ENCODE measurements at regions not wholly inside any gene's neighbourhood (a gene's known extent, or its start where the extent isn't known, plus 50 kb on each side); places are given as distances from the start of the nearest gene placed in this dataset.

- intact Hi-C loops (cut with micrococcal nuclease; ENCODE audit: unreplicated experiment): loop anchor here (10.0 kb wide), 2 partner anchors 360 to 940 kb away; no protein-coding TSS in a partner anchor
- Histone ChIP-seq H3K4me2 (ENCODE audit: low read length) (no peak overlapping the region), H3K36me3 (ENCODE audit: insufficient read depth, low read length) (no peaks in the 10 kb centered on the region), H3K4me3 (ENCODE audit: low read depth, low read length, poor library complexity, severe bottlenecking) (no peak overlapping the region), H3K27ac (ENCODE audit: low read depth, low read length, poor library complexity, severe bottlenecking) (no peak overlapping the region), H3K9me2 (ENCODE audit: insufficient read depth, low read length) (no peaks in the 10 kb centered on the region), H3K9me3 (ENCODE audit: low read length) (no peaks in the 10 kb centered on the region), H3K79me2 (ENCODE audit: insufficient read depth, low read depth, low read length) (no peaks in the 10 kb centered on the region), H3K4me1 (ENCODE audit: insufficient read depth, low read length, poor library complexity, severe bottlenecking) (no peaks in the 10 kb centered on the region), H2AFZ (ENCODE audit: low read length) (no peak overlapping the region), H4K20me1 (ENCODE audit: insufficient read depth, low read length) (no peaks in the 10 kb centered on the region)
- POLR2A ChIA-PET: interaction anchor here (0.6 kb wide), 1 partner anchor 620 kb away, joined by 4 read pairs; no protein-coding TSS in a partner anchor
- DNase-seq (ENCODE audit: low spot score): no peak
- CTCF ChIA-PET (ENCODE audit: unreplicated experiment): no interaction called here
- TF ChIP-seq, protein P1, sequence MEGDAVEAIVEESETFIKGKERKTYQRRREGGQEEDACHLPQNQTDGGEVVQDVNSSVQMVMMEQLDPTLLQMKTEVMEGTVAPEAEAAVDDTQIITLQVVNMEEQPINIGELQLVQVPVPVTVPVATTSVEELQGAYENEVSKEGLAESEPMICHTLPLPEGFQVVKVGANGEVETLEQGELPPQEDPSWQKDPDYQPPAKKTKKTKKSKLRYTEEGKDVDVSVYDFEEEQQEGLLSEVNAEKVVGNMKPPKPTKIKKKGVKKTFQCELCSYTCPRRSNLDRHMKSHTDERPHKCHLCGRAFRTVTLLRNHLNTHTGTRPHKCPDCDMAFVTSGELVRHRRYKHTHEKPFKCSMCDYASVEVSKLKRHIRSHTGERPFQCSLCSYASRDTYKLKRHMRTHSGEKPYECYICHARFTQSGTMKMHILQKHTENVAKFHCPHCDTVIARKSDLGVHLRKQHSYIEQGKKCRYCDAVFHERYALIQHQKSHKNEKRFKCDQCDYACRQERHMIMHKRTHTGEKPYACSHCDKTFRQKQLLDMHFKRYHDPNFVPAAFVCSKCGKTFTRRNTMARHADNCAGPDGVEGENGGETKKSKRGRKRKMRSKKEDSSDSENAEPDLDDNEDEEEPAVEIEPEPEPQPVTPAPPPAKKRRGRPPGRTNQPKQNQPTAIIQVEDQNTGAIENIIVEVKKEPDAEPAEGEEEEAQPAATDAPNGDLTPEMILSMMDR (conservative IDR thresholded peaks at IDR 0.05; ENCODE audit: low read length): no peak
- TF ChIP-seq EZH2phosphoT487 (IDR thresholded peaks at IDR 0.05; ENCODE audit: borderline replicate concordance, low read depth, low read length): no peak
- no TSS peak for BruUV-seq (replicated peaks)
Observed at GRCh38 chr5:87784879-87785495, 372.3 kb upstream of the CCNH start.

DNA sequence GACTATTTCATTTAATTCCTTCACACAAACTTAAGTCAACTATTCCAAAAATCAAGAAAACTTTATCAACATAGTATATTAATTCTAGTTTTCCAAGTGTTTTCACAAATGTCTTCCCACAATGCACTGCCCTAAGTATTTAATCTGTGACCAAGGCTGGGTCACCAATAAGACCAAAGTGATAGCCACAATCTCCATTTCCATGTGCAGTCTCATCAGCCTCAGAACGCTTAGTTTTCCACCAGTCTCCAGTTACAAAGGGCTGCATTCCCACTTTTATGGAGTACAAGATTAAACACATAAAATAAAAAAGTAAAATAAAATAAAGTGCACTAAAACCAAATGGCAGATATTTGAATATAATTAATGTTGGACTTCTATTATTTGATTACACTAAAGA, 371.6 kb upstream of the CCNH start:
- no peaks in the 10 kb centered on the region for H3K9me3 ChIP-seq (ENCODE audit: low read length)
- TF ChIP-seq EZH2phosphoT487 (IDR thresholded peaks at IDR 0.05; ENCODE audit: borderline replicate concordance, low read depth, low read length): no peak
- TF ChIP-seq, protein P1 (conservative IDR thresholded peaks at IDR 0.05; ENCODE audit: low read length): no peak
- H4K20me1 ChIP-seq (ENCODE audit: insufficient read depth, low read length): no peaks in the 10 kb centered on the region
- no peak for DNase-seq (ENCODE audit: low spot score)
- POLR2A ChIA-PET: interaction anchor here (0.6 kb wide), 1 partner anchor 621 kb away, joined by 4 read pairs; no protein-coding TSS in a partner anchor
- H3K79me2 ChIP-seq (ENCODE audit: insufficient read depth, low read depth, low read length): no peaks in the 10 kb centered on the region
- no peak overlapping the region for H2AFZ ChIP-seq (ENCODE audit: low read length)
- intact Hi-C loops (cut with micrococcal nuclease; ENCODE audit: unreplicated experiment): loop anchor here (10.0 kb wide), 2 partner anchors 360 to 940 kb away; no protein-coding TSS in a partner anchor
- no peaks in the 10 kb centered on the region for H3K9me2 ChIP-seq (ENCODE audit: insufficient read depth, low read length)
- H3K4me2 ChIP-seq (ENCODE audit: low read length): no peak overlapping the region
- CTCF ChIA-PET (ENCODE audit: unreplicated experiment): no interaction called here
- H3K4me1 ChIP-seq (ENCODE audit: insufficient read depth, low read length, poor library complexity, severe bottlenecking): no peaks in the 10 kb centered on the region
- no peak overlapping the region for H3K27ac ChIP-seq (ENCODE audit: low read depth, low read length, poor library complexity, severe bottlenecking)
- BruUV-seq (replicated peaks): no TSS peak
- H3K36me3 ChIP-seq (ENCODE audit: insufficient read depth, low read length): no peaks in the 10 kb centered on the region
- H3K4me3 ChIP-seq (ENCODE audit: low read depth, low read length, poor library complexity, severe bottlenecking): no peak overlapping the region

GRCh38 chr5:87782916-87783315, 370.2 kb upstream of the CCNH start:
- H3K27ac ChIP-seq (ENCODE audit: low read depth, low read length, poor library complexity, severe bottlenecking): no peak overlapping the region
- DNase-seq (ENCODE audit: low spot score): no peak
- no peaks in the 10 kb centered on the region for H3K9me3 ChIP-seq (ENCODE audit: low read length)
- ChIA-PET POLR2A (interaction anchor here (0.6 to 1.2 kb wide), 3 partner anchors 11 to 1573 kb away, joined by 3 to 4 read pairs (median 3); no protein-coding TSS in a partner anchor), CTCF (ENCODE audit: unreplicated experiment) (no interaction called here)
- no peak overlapping the region for H3K4me2 ChIP-seq (ENCODE audit: low read length)
- intact Hi-C loops (cut with micrococcal nuclease; ENCODE audit: unreplicated experiment): loop anchor here (10.0 kb wide), 2 partner anchors 362 to 942 kb away; no protein-coding TSS in a partner anchor
- no peaks in the 10 kb centered on the region for H3K9me2 ChIP-seq (ENCODE audit: insufficient read depth, low read length)
- no peak overlapping the region for H2AFZ ChIP-seq (ENCODE audit: low read length)
- H3K79me2 ChIP-seq (ENCODE audit: insufficient read depth, low read depth, low read length): no peaks in the 10 kb centered on the region
- no peaks in the 10 kb centered on the region for H3K4me1 ChIP-seq (ENCODE audit: insufficient read depth, low read length, poor library complexity, severe bottlenecking)
- TF ChIP-seq, protein P1 (conservative IDR thresholded peaks at IDR 0.05; ENCODE audit: low read length): no peak
- TF ChIP-seq EZH2phosphoT487 (IDR thresholded peaks at IDR 0.05; ENCODE audit: borderline replicate concordance, low read depth, low read length): no peak
- no peaks in the 10 kb centered on the region for H3K36me3 ChIP-seq (ENCODE audit: insufficient read depth, low read length)
- no TSS peak for BruUV-seq (replicated peaks)
- H4K20me1 ChIP-seq (ENCODE audit: insufficient read depth, low read length): no peaks in the 10 kb centered on the region
- no peak overlapping the region for H3K4me3 ChIP-seq (ENCODE audit: low read depth, low read length, poor library complexity, severe bottlenecking)

All from OCI-LY7 (cell line).